Erythroblast (primary cell): ENCODE measurements at regions not wholly inside any gene's neighbourhood (a gene's known extent, or its start where the extent isn't known, plus 50 kb on each side); places are given as distances from the start of the nearest gene placed in this dataset.

Experiments used
- GATA1 ChIP-seq: IDR thresholded peaks from 2 replicates; pipeline ENCODE4 v1.6.1; 2011; ENCODE audit warnings: low read depth, mild to moderate bottlenecking, control low read depth, low read length, moderate library complexity
- POLR2A ChIP-seq: IDR thresholded peaks from 2 replicates; pipeline ENCODE4 v1.6.1; 2011; ENCODE audit warnings: mild to moderate bottlenecking, low read length

DNA sequence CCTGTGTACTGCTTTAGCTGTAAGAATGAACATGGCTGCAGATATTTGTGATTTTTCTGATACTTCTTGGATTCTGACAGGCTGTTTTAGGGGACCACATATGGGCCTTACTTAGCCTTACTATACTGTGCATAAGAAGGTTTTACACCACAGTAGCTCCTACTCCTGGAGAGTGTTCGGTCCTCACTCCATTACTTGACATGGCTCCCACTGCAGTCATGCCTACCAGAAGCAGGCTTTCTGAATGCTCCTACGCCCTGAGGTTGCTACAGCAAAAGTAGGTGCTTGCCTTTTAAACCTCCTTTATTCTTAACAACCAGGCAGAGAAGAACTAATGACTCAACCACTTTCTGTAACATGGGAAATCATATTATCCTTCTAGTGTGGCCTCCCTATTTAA is 125.2 kb upstream of the MAP2 start:
- TF ChIP-seq POLR2A, result no peak
- TF ChIP-seq GATA1, result no peak
